ENCODE measurements at regions not wholly inside any gene's neighbourhood (a gene's known extent, or its start where the extent isn't known, plus 50 kb on each side); places are given as distances from the start of the nearest gene placed in this dataset.
A peak's percentile ranks its signal among the peaks of the same experiment; 100 is the strongest.

GRCh38 chr9:86459599-86460155 is 105.5 kb upstream of the TUT7 start:
- WGBS (ENCODE audit: insufficient coverage) = no CpG with 5 or more reads among the region's 5 CpGs
- DNase-seq (ENCODE audit: low read depth in 4 of 6, low spot score in 6 of 6) = no peak

DNA sequence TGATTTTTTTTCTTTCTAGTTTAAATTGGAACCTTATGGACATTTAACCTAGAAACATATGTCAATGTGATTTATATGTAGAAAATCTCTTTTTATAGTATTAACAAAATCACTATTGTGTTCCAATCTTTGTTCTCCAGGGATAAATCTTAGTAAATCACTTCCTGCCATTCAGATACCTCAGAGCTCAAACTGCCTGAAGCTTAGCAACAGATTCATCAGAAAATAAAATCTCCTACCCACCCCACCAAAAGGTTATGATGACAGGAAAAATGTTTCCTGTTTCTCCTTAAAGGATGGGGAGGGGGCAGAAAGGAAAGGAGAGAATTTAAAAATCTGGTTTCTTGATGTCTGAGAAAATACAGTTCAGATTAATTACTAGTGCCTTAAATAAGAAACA is 105.0 kb upstream of the TUT7 start:
- H3K27ac ChIP-seq (ENCODE audit: low read depth, low read length) = no peak overlapping the region
- no peaks in the 10 kb centered on the region for H3K36me3 ChIP-seq (ENCODE audit: control insufficient read depth, insufficient read depth, low read length)
- no peak for DNase-seq (ENCODE audit: low read depth in 4 of 6, low spot score in 6 of 6)
- H3K4me3 ChIP-seq (ENCODE audit: low read depth, low read length) = no peak overlapping the region
- H3K9me3 ChIP-seq (ENCODE audit: control insufficient read depth, insufficient read depth, low read length) = no peaks in the 10 kb centered on the region
- no peaks in the 10 kb centered on the region for H3K4me1 ChIP-seq (ENCODE audit: control insufficient read depth, insufficient read depth, low read length)
- H3K27me3 ChIP-seq (ENCODE audit: control insufficient read depth, insufficient read depth, low read length) = no peaks in the 10 kb centered on the region

More at GRCh38 chr9:86459599-86460155, 105.5 kb upstream of the TUT7 start:
- no peak overlapping the region for H3K4me3 ChIP-seq (ENCODE audit: low read depth, low read length)
- H3K27me3 ChIP-seq (ENCODE audit: control insufficient read depth, insufficient read depth, low read length) = no peaks in the 10 kb centered on the region
- no peaks in the 10 kb centered on the region for H3K4me1 ChIP-seq (ENCODE audit: control insufficient read depth, insufficient read depth, low read length)
- no peaks in the 10 kb centered on the region for H3K36me3 ChIP-seq (ENCODE audit: control insufficient read depth, insufficient read depth, low read length)
- no peak overlapping the region for H3K27ac ChIP-seq (ENCODE audit: low read depth, low read length)
- H3K9me3 ChIP-seq (ENCODE audit: control insufficient read depth, insufficient read depth, low read length) = no peaks in the 10 kb centered on the region

GRCh38 chr9:86458191-86458855 is 104.1 kb upstream of the TUT7 start:
- 40% methylated on average over 1 of the region's 7 CpGs for WGBS (ENCODE audit: insufficient coverage)
- Histone ChIP-seq H3K4me1 (ENCODE audit: control insufficient read depth, insufficient read depth, low read length) (no peaks in the 10 kb centered on the region), H3K27ac (ENCODE audit: low read depth, low read length) (no peak overlapping the region), H3K36me3 (ENCODE audit: control insufficient read depth, insufficient read depth, low read length) (no peaks in the 10 kb centered on the region), H3K9me3 (ENCODE audit: control insufficient read depth, insufficient read depth, low read length) (no peaks in the 10 kb centered on the region), H3K27me3 (ENCODE audit: control insufficient read depth, insufficient read depth, low read length) (no peaks in the 10 kb centered on the region), H3K4me3 (ENCODE audit: low read depth, low read length) (no peak overlapping the region)
- no peak for DNase-seq (ENCODE audit: low read depth in 4 of 6, low spot score in 6 of 6)

- 93% methylated on average over 4 of the region's 4 CpGs for WGBS (ENCODE audit: insufficient coverage)
- no peak overlapping the region for H3K27ac ChIP-seq (ENCODE audit: low read depth, low read length)
Measured at GRCh38 chr9:86456416-86456815, 102.2 kb upstream of the TUT7 start.

DNA sequence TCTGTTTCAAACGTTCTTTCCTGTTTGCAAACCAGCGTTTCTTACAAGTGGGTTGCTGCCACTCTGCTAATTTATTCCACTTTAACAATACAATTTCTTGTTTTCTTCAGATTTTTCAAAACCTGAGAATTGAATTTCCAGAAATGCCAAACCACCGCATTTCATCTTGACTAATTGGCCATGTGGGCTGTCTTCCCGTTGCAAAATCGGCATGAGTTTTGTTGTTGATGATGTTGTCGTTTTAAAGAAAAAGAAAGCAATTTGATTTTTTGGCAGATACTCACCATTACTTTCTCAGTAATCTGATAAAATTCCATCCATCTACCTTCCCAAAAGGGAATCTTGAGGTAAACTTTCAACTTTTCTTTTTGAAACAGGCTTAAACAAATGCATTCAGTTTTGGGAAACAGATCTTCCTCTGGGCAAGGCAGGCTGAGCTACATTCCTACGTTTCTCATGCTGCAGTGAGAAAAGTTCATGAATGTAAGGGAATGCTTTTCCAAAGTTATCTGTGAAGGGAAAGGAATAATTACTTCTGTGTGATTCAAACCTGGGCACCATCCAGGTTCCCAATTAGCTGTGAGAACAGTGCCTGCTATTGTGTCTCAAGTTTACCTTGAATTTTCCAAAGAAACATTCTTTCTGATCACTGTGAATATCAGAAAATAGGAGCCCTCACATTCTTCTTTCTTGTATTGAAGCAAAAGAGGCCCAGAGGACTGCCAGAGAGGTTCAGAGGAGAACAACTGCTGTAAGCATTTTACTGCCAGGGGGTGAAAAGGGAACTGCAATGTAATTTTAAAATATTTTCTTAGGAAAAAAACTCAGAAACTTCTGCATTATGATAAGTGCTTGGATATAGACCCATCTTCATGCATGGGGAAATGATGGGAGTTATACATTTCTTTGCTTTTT is 100.7 kb upstream of the TUT7 start:
- Histone ChIP-seq H3K9me3 (ENCODE audit: control insufficient read depth, insufficient read depth, low read length) (no peaks in the 10 kb centered on the region), H3K4me1 (ENCODE audit: control insufficient read depth, insufficient read depth, low read length) (no peaks in the 10 kb centered on the region), H3K36me3 (ENCODE audit: control insufficient read depth, insufficient read depth, low read length) (no peaks in the 10 kb centered on the region), H3K27me3 (ENCODE audit: control insufficient read depth, insufficient read depth, low read length) (no peaks in the 10 kb centered on the region), H3K4me3 (ENCODE audit: low read depth, low read length) (no peak overlapping the region), H3K27ac (ENCODE audit: low read depth, low read length) (no peak overlapping the region)
- 19% methylated on average over 3 of the region's 7 CpGs for WGBS (ENCODE audit: insufficient coverage)
- peak in 2 of 6 donors; percentile 4 to 17 for DNase-seq (ENCODE audit: low read depth in 4 of 6, low spot score in 6 of 6)

More at GRCh38 chr9:86456416-86456815, 102.2 kb upstream of the TUT7 start:
- no peaks in the 10 kb centered on the region for H3K4me1 ChIP-seq (ENCODE audit: control insufficient read depth, insufficient read depth, low read length)
- H3K27me3 ChIP-seq (ENCODE audit: control insufficient read depth, insufficient read depth, low read length) = no peaks in the 10 kb centered on the region
- no peaks in the 10 kb centered on the region for H3K9me3 ChIP-seq (ENCODE audit: control insufficient read depth, insufficient read depth, low read length)
- no peaks in the 10 kb centered on the region for H3K36me3 ChIP-seq (ENCODE audit: control insufficient read depth, insufficient read depth, low read length)
- no peak for DNase-seq (ENCODE audit: low read depth in 4 of 6, low spot score in 6 of 6)
- no peak overlapping the region for H3K4me3 ChIP-seq (ENCODE audit: low read depth, low read length)

GRCh38 chr9:86452201-86452828 is 98.1 kb upstream of the TUT7 start:
- Histone ChIP-seq H3K27me3 (ENCODE audit: control insufficient read depth, insufficient read depth, low read length) (no peaks in the 10 kb centered on the region), H3K9me3 (ENCODE audit: control insufficient read depth, insufficient read depth, low read length) (no peaks in the 10 kb centered on the region), H3K4me3 (ENCODE audit: low read depth, low read length) (no peak overlapping the region), H3K27ac (ENCODE audit: low read depth, low read length) (no peak overlapping the region), H3K36me3 (ENCODE audit: control insufficient read depth, insufficient read depth, low read length) (no peaks in the 10 kb centered on the region), H3K4me1 (ENCODE audit: control insufficient read depth, insufficient read depth, low read length) (no peaks in the 10 kb centered on the region)
- no peak for DNase-seq (ENCODE audit: low read depth in 4 of 6, low spot score in 6 of 6)
- 100% methylated on average over 2 of the region's 3 CpGs for WGBS (ENCODE audit: insufficient coverage)

GRCh38 chr9:86449246-86449645 is 95.0 kb upstream of the TUT7 start:
- no peaks in the 10 kb centered on the region for H3K9me3 ChIP-seq (ENCODE audit: control insufficient read depth, insufficient read depth, low read length)
- H3K27ac ChIP-seq (ENCODE audit: low read depth, low read length) = no peak overlapping the region
- no peak overlapping the region for H3K4me3 ChIP-seq (ENCODE audit: low read depth, low read length)
- WGBS (ENCODE audit: insufficient coverage) = no CpG with 5 or more reads among the region's 2 CpGs
- H3K36me3 ChIP-seq (ENCODE audit: control insufficient read depth, insufficient read depth, low read length) = no peaks in the 10 kb centered on the region
- DNase-seq (ENCODE audit: low read depth in 4 of 6, low spot score in 6 of 6) = no peak
- no peaks in the 10 kb centered on the region for H3K4me1 ChIP-seq (ENCODE audit: control insufficient read depth, insufficient read depth, low read length)
- H3K27me3 ChIP-seq (ENCODE audit: control insufficient read depth, insufficient read depth, low read length) = no peaks in the 10 kb centered on the region

GRCh38 chr9:86445671-86446070 is 91.5 kb upstream of the TUT7 start:
- Histone ChIP-seq H3K4me1 (ENCODE audit: control insufficient read depth, insufficient read depth, low read length) (no peaks in the 10 kb centered on the region), H3K36me3 (ENCODE audit: control insufficient read depth, insufficient read depth, low read length) (no peaks in the 10 kb centered on the region), H3K27ac (ENCODE audit: low read depth, low read length) (no peak overlapping the region), H3K4me3 (ENCODE audit: low read depth, low read length) (no peak overlapping the region), H3K27me3 (ENCODE audit: control insufficient read depth, insufficient read depth, low read length) (no peaks in the 10 kb centered on the region), H3K9me3 (ENCODE audit: control insufficient read depth, insufficient read depth, low read length) (no peaks in the 10 kb centered on the region)
- DNase-seq (ENCODE audit: low read depth in 4 of 6, low spot score in 6 of 6) = peak in 1 of 6 donors; percentile 8
- no CpG with 5 or more reads among the region's 1 CpG for WGBS (ENCODE audit: insufficient coverage)

DNA sequence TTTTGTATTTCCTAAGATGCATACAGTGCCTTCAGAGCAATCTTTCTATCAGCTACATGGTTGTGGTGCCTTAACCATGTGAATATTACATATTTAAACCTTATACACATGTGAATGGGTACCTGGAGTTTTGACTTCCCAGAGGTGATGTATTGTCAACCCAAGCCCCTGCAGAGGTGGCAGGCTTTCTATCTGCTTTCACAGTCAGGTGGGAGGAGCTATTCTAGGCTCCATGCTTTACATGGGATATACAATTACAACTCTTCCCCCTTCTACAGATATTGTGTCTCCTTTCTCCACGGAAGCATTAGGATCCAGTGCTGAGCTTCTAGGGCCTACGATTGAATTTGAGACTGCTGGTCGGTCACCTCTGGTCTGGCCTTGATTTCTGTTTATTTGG is 89.8 kb upstream of the TUT7 start:
- no CpG with 5 or more reads among the region's 3 CpGs for WGBS (ENCODE audit: insufficient coverage)
- no peak overlapping the region for H3K4me3 ChIP-seq (ENCODE audit: low read depth, low read length)

More for the DNA sequence above, 89.8 kb upstream of the TUT7 start:
- DNase-seq (ENCODE audit: low read depth in 4 of 6, low spot score in 6 of 6) = no peak
- Histone ChIP-seq H3K9me3 (ENCODE audit: control insufficient read depth, insufficient read depth, low read length) (no peaks in the 10 kb centered on the region), H3K36me3 (ENCODE audit: control insufficient read depth, insufficient read depth, low read length) (no peaks in the 10 kb centered on the region), H3K27me3 (ENCODE audit: control insufficient read depth, insufficient read depth, low read length) (no peaks in the 10 kb centered on the region), H3K27ac (ENCODE audit: low read depth, low read length) (no peak overlapping the region), H3K4me1 (ENCODE audit: control insufficient read depth, insufficient read depth, low read length) (no peaks in the 10 kb centered on the region)
